ENCODE measurements at regions not wholly inside any gene's neighbourhood (a gene's known extent, or its start where the extent isn't known, plus 50 kb on each side); places are given as distances from the start of the nearest gene placed in this dataset.

DNA sequence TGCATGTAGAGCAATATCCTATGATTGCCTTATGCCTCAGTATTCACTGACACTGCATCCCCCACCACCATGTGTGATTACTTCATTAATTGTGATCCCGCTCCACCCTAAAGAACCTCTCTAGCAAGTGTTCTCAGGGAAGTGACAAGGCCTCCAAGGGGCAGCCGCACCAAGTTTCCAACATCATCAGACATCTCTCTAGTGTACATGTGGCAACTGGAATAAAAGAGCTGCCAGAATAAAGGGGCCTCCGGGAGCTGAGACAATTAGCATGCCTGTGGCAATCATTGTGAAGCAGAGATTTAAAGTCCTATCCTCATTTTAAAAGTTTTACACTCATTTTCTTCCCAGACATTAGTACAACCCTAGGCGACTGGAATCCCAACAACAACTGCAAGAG, 902.1 kb upstream of the SEMA6D start:
- ATAC-seq (ENCODE audit: low read depth): no peak
- H3K36me3 ChIP-seq (replicated peaks in 1 of 2; ENCODE audit: control extremely low read depth in 1 of 2, control insufficient read depth in 1 of 2, extremely low read depth in 1 of 2, insufficient read depth in 2 of 2, low read length in 1 of 2): no peaks in the 10 kb centered on the region
- no peaks in the 10 kb centered on the region for H3K79me2 ChIP-seq (ENCODE audit: control insufficient read depth, insufficient read depth, low read length)
- CTCF ChIA-PET: no interaction called here
- Mint-ChIP-seq H3K27me3 (no peaks in the 10 kb centered on the region), H3K4me3 (no peak overlapping the region), H3K4me1 (no peaks in the 10 kb centered on the region), H3K27ac (no peak overlapping the region), H3K9me3 (ENCODE audit: insufficient read depth) (peaks cover 4% of the 10 kb centered on the region)
- H3K27ac ChIP-seq (ENCODE audit: low read length in 2 of 2): no peak overlapping the region
- no peaks in the 10 kb centered on the region for H3K9me3 ChIP-seq (ENCODE audit: control extremely low read depth in 1 of 3, control insufficient read depth in 2 of 3, insufficient read depth in 1 of 3, low read length in 2 of 3)
- H2AFZ ChIP-seq (ENCODE audit: insufficient read depth, low read depth, low read length, poor library complexity, severe bottlenecking): no peak overlapping the region
- H3K4me3 ChIP-seq (ENCODE audit: control extremely low read depth in 1 of 5, extremely low read depth in 1 of 5, insufficient read depth in 1 of 5, low read depth in 2 of 5, low read length in 4 of 5): no peak overlapping the region
- no peaks in the 10 kb centered on the region for H3K27me3 ChIP-seq (replicated peaks in 1 of 4; ENCODE audit: control extremely low read depth in 1 of 4, control insufficient read depth in 3 of 4, insufficient read depth in 4 of 4, low read length in 3 of 4)
- H3K9ac ChIP-seq (ENCODE audit: low read length): no peak overlapping the region
- no peak overlapping the region for H3K4me2 ChIP-seq (replicated peaks; ENCODE audit: low read depth, low read length, poor library complexity, severe bottlenecking)
- no peak for DNase-seq
- no peaks in the 10 kb centered on the region for H3K4me1 ChIP-seq (ENCODE audit: control insufficient read depth in 2 of 2, insufficient read depth in 2 of 2, low read length in 2 of 2)
- H4K20me1 ChIP-seq (ENCODE audit: control insufficient read depth, insufficient read depth, low read length, poor library complexity, severe bottlenecking): no peaks in the 10 kb centered on the region
- TF ChIP-seq EZH2 (IDR thresholded peaks at IDR 0.05; ENCODE audit: borderline replicate concordance, insufficient read depth, low read depth, low read length, poor library complexity, severe bottlenecking): no peak
- no peak for TF ChIP-seq CTCF (IDR thresholded peaks at IDR 0.05)
- intact Hi-C loops (cut with micrococcal nuclease): no loop called here
- POLR2A ChIA-PET: no interaction called here
- no CpG with 5 or more reads among the region's 4 CpGs for WGBS (ENCODE audit: insufficient coverage)

DNA sequence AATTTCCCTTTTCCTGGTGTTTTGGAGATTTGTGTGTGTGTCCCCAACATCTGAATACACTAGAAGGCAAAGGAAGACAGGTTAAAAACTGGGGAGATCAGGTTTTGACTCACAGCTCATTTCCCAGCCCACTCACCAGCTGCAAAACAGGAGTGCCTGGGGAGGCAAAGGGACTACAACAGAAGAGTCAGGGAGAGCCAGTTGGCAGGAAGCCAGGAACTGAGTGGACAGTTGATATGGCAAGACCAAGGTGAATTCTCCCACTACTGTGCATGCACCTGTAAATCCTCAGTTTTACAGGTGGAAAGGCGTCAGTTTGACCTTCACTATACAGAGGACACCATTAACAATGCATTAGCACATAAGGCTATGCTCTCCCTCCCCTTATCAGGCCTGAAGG, 901.5 kb upstream of the SEMA6D start:
- Mint-ChIP-seq H3K27me3 (no peaks in the 10 kb centered on the region), H3K9me3 (ENCODE audit: insufficient read depth) (peaks cover 4% of the 10 kb centered on the region), H3K4me3 (no peak overlapping the region), H3K27ac (no peak overlapping the region), H3K4me1 (no peaks in the 10 kb centered on the region)
- H2AFZ ChIP-seq (ENCODE audit: insufficient read depth, low read depth, low read length, poor library complexity, severe bottlenecking): no peak overlapping the region
- H3K4me1 ChIP-seq (ENCODE audit: control insufficient read depth in 2 of 2, insufficient read depth in 2 of 2, low read length in 2 of 2): no peaks in the 10 kb centered on the region
- no peak overlapping the region for H3K4me3 ChIP-seq (ENCODE audit: control extremely low read depth in 1 of 5, extremely low read depth in 1 of 5, insufficient read depth in 1 of 5, low read depth in 2 of 5, low read length in 4 of 5)
- no peak for DNase-seq
- 100% methylated on average over 1 of the region's 1 CpG for WGBS (ENCODE audit: insufficient coverage)
- H3K79me2 ChIP-seq (ENCODE audit: control insufficient read depth, insufficient read depth, low read length): no peaks in the 10 kb centered on the region
- CTCF ChIA-PET: no interaction called here
- no peak overlapping the region for H3K9ac ChIP-seq (ENCODE audit: low read length)
- no peaks in the 10 kb centered on the region for H3K36me3 ChIP-seq (replicated peaks in 1 of 2; ENCODE audit: control extremely low read depth in 1 of 2, control insufficient read depth in 1 of 2, extremely low read depth in 1 of 2, insufficient read depth in 2 of 2, low read length in 1 of 2)
- TF ChIP-seq CTCF (IDR thresholded peaks at IDR 0.05) (no peak), EZH2 (IDR thresholded peaks at IDR 0.05; ENCODE audit: borderline replicate concordance, insufficient read depth, low read depth, low read length, poor library complexity, severe bottlenecking) (no peak)
- intact Hi-C loops (cut with micrococcal nuclease): no loop called here
- no peak for ATAC-seq (ENCODE audit: low read depth)
- POLR2A ChIA-PET: no interaction called here
- no peak overlapping the region for H3K27ac ChIP-seq (ENCODE audit: low read length in 2 of 2)
- no peaks in the 10 kb centered on the region for H3K9me3 ChIP-seq (ENCODE audit: control extremely low read depth in 1 of 3, control insufficient read depth in 2 of 3, insufficient read depth in 1 of 3, low read length in 2 of 3)
- no peaks in the 10 kb centered on the region for H4K20me1 ChIP-seq (ENCODE audit: control insufficient read depth, insufficient read depth, low read length, poor library complexity, severe bottlenecking)
- no peaks in the 10 kb centered on the region for H3K27me3 ChIP-seq (replicated peaks in 1 of 4; ENCODE audit: control extremely low read depth in 1 of 4, control insufficient read depth in 3 of 4, insufficient read depth in 4 of 4, low read length in 3 of 4)
- no peak overlapping the region for H3K4me2 ChIP-seq (replicated peaks; ENCODE audit: low read depth, low read length, poor library complexity, severe bottlenecking)

Measured in B cell (primary cell).